ENCODE measurements at regions not wholly inside any gene's neighbourhood (a gene's known extent, or its start where the extent isn't known, plus 50 kb on each side); places are given as distances from the start of the nearest gene placed in this dataset.
A peak's percentile ranks its signal among the peaks of the same experiment; 100 is the strongest.
"Not testable (repeated sequence)": the region's sequence is repeated elsewhere in the genome, so short reads cannot be mapped to it uniquely, and the experiment has no call there.

GRCh38 chr1:201639826-201640225, 100.9 kb downstream of the NAV1 start:
- no peaks in the 10 kb centered on the region for H3K27me3 ChIP-seq (ENCODE audit: control insufficient read depth in 1 of 2, insufficient read depth in 2 of 2, low read length in 2 of 2)
- no peaks in the 10 kb centered on the region for H3K9me3 ChIP-seq (ENCODE audit: low read length)
- H3K36me3 ChIP-seq (ENCODE audit: insufficient read depth, low read length), result peaks cover 4% of the 10 kb centered on the region
- no peak overlapping the region for H3K4me3 ChIP-seq (ENCODE audit: low read depth in 1 of 2, low read length in 2 of 2)
- H3K27ac ChIP-seq (ENCODE audit: low read depth, low read length), result no peak overlapping the region
- no peak overlapping the region for H3K9ac ChIP-seq (ENCODE audit: low read length)
- no peaks in the 10 kb centered on the region for H3K4me1 ChIP-seq (ENCODE audit: insufficient read depth, low read length)

- Histone ChIP-seq H3K4me3 (ENCODE audit: low read depth in 1 of 2, low read length in 2 of 2) (no peak overlapping the region), H3K9ac (ENCODE audit: low read length) (no peak overlapping the region), H3K27me3 (ENCODE audit: control insufficient read depth in 1 of 2, insufficient read depth in 2 of 2, low read length in 2 of 2) (no peaks in the 10 kb centered on the region), H3K9me3 (ENCODE audit: low read length) (no peaks in the 10 kb centered on the region), H3K4me1 (ENCODE audit: insufficient read depth, low read length) (no peaks in the 10 kb centered on the region), H3K36me3 (ENCODE audit: insufficient read depth, low read length) (peaks cover 4% of the 10 kb centered on the region), H3K27ac (ENCODE audit: low read depth, low read length) (no peak overlapping the region)
These were observed 101.7 kb downstream of the NAV1 start for GRCh38 chr1:201640624-201641023.

- Histone ChIP-seq H3K27ac (ENCODE audit: low read depth, low read length) (no peak overlapping the region), H3K9me3 (ENCODE audit: low read length) (no peaks in the 10 kb centered on the region), H3K27me3 (ENCODE audit: control insufficient read depth in 1 of 2, insufficient read depth in 2 of 2, low read length in 2 of 2) (no peaks in the 10 kb centered on the region), H3K4me3 (ENCODE audit: low read depth in 1 of 2, low read length in 2 of 2) (no peak overlapping the region), H3K4me1 (ENCODE audit: insufficient read depth, low read length) (no peaks in the 10 kb centered on the region), H3K9ac (ENCODE audit: low read length) (no peak overlapping the region), H3K36me3 (ENCODE audit: insufficient read depth, low read length) (peaks cover 4% of the 10 kb centered on the region)
These were observed 102.8 kb downstream of the NAV1 start for GRCh38 chr1:201641524-201642253.

- no peaks in the 10 kb centered on the region for H3K27me3 ChIP-seq (ENCODE audit: control insufficient read depth in 1 of 2, insufficient read depth in 2 of 2, low read length in 2 of 2)
- peaks cover under 1% of the 10 kb centered on the region for H3K4me1 ChIP-seq (ENCODE audit: insufficient read depth, low read length)
- no peaks in the 10 kb centered on the region for H3K9me3 ChIP-seq (ENCODE audit: low read length)
- H3K36me3 ChIP-seq (ENCODE audit: insufficient read depth, low read length), result no peaks in the 10 kb centered on the region
- H3K27ac ChIP-seq (ENCODE audit: low read depth, low read length), result no peak overlapping the region
- H3K4me3 ChIP-seq (ENCODE audit: low read depth in 1 of 2, low read length in 2 of 2), result no peak overlapping the region
- no peak overlapping the region for H3K9ac ChIP-seq (ENCODE audit: low read length)
These were observed 104.8 kb downstream of the NAV1 start for GRCh38 chr1:201643835-201644104.

GRCh38 chr1:201644197-201644596, 105.3 kb downstream of the NAV1 start:
- H3K27me3 ChIP-seq (ENCODE audit: control insufficient read depth in 1 of 2, insufficient read depth in 2 of 2, low read length in 2 of 2), result no peaks in the 10 kb centered on the region
- no peaks in the 10 kb centered on the region for H3K36me3 ChIP-seq (ENCODE audit: insufficient read depth, low read length)
- no peak overlapping the region for H3K4me3 ChIP-seq (ENCODE audit: low read depth in 1 of 2, low read length in 2 of 2)
- H3K4me1 ChIP-seq (ENCODE audit: insufficient read depth, low read length), result peaks cover 5% of the 10 kb centered on the region
- no peak overlapping the region for H3K9ac ChIP-seq (ENCODE audit: low read length)
- no peak overlapping the region for H3K27ac ChIP-seq (ENCODE audit: low read depth, low read length)
- H3K9me3 ChIP-seq (ENCODE audit: low read length), result no peaks in the 10 kb centered on the region

- H3K36me3 ChIP-seq (ENCODE audit: insufficient read depth, low read length); H3K9ac ChIP-seq (ENCODE audit: low read length); H3K9me3 ChIP-seq (ENCODE audit: low read length); H3K27ac ChIP-seq (ENCODE audit: low read depth, low read length); H3K4me3 ChIP-seq (ENCODE audit: low read depth in 1 of 2, low read length in 2 of 2); H3K27me3 ChIP-seq (ENCODE audit: control insufficient read depth in 1 of 2, insufficient read depth in 2 of 2, low read length in 2 of 2): not testable (repeated sequence)
- peaks cover 12% of the 10 kb centered on the region for H3K4me1 ChIP-seq (ENCODE audit: insufficient read depth, low read length)
These were observed 106.1 kb downstream of the NAV1 start for GRCh38 chr1:201645000-201645399.

- no peaks in the 10 kb centered on the region for H3K36me3 ChIP-seq (ENCODE audit: insufficient read depth, low read length)
- H3K9me3 ChIP-seq (ENCODE audit: low read length), result no peaks in the 10 kb centered on the region
- no peak overlapping the region for H3K4me3 ChIP-seq (ENCODE audit: low read depth in 1 of 2, low read length in 2 of 2)
- H3K9ac ChIP-seq (ENCODE audit: low read length), result no peak overlapping the region
- H3K27me3 ChIP-seq (ENCODE audit: control insufficient read depth in 1 of 2, insufficient read depth in 2 of 2, low read length in 2 of 2), result no peaks in the 10 kb centered on the region
- peaks cover 16% of the 10 kb centered on the region for H3K4me1 ChIP-seq (ENCODE audit: insufficient read depth, low read length)
- no peak overlapping the region for H3K27ac ChIP-seq (ENCODE audit: low read depth, low read length)
These were observed 107.0 kb downstream of the NAV1 start for GRCh38 chr1:201645956-201646355.

- no peaks in the 10 kb centered on the region for H3K36me3 ChIP-seq (ENCODE audit: insufficient read depth, low read length)
- no peak overlapping the region for H3K27ac ChIP-seq (ENCODE audit: low read depth, low read length)
- H3K4me1 ChIP-seq (ENCODE audit: insufficient read depth, low read length), result peaks cover 19% of the 10 kb centered on the region
- H3K9ac ChIP-seq (ENCODE audit: low read length), result no peak overlapping the region
- H3K9me3 ChIP-seq (ENCODE audit: low read length), result no peaks in the 10 kb centered on the region
- no peaks in the 10 kb centered on the region for H3K27me3 ChIP-seq (ENCODE audit: control insufficient read depth in 1 of 2, insufficient read depth in 2 of 2, low read length in 2 of 2)
- H3K4me3 ChIP-seq (ENCODE audit: low read depth in 1 of 2, low read length in 2 of 2), result no peak overlapping the region
These were observed 107.6 kb downstream of the NAV1 start for GRCh38 chr1:201646411-201647022.

- Histone ChIP-seq H3K9ac (ENCODE audit: low read length) (no peak overlapping the region), H3K27me3 (ENCODE audit: control insufficient read depth in 1 of 2, insufficient read depth in 2 of 2, low read length in 2 of 2) (no peaks in the 10 kb centered on the region), H3K27ac (ENCODE audit: low read depth, low read length) (peak overlapping the region; percentile 21), H3K4me3 (ENCODE audit: low read depth in 1 of 2, low read length in 2 of 2) (no peak overlapping the region), H3K4me1 (ENCODE audit: insufficient read depth, low read length) (peaks cover 19% of the 10 kb centered on the region), H3K36me3 (ENCODE audit: insufficient read depth, low read length) (no peaks in the 10 kb centered on the region), H3K9me3 (ENCODE audit: low read length) (no peaks in the 10 kb centered on the region)
These were observed 108.2 kb downstream of the NAV1 start for GRCh38 chr1:201647094-201647493.

GRCh38 chr1:201647722-201648065, 108.8 kb downstream of the NAV1 start:
- Histone ChIP-seq H3K4me3 (ENCODE audit: low read depth in 1 of 2, low read length in 2 of 2) (peak overlapping the region in 1 of 2 donors; percentile 51), H3K9me3 (ENCODE audit: low read length) (no peaks in the 10 kb centered on the region), H3K36me3 (ENCODE audit: insufficient read depth, low read length) (no peaks in the 10 kb centered on the region), H3K9ac (ENCODE audit: low read length) (no peak overlapping the region), H3K27ac (ENCODE audit: low read depth, low read length) (no peak overlapping the region), H3K27me3 (ENCODE audit: control insufficient read depth in 1 of 2, insufficient read depth in 2 of 2, low read length in 2 of 2) (no peaks in the 10 kb centered on the region), H3K4me1 (ENCODE audit: insufficient read depth, low read length) (peaks cover 19% of the 10 kb centered on the region)

- H3K36me3 ChIP-seq (ENCODE audit: insufficient read depth, low read length), result no peaks in the 10 kb centered on the region
- peak overlapping the region; percentile 41 for H3K27ac ChIP-seq (ENCODE audit: low read depth, low read length)
- H3K9me3 ChIP-seq (ENCODE audit: low read length), result no peaks in the 10 kb centered on the region
- no peaks in the 10 kb centered on the region for H3K27me3 ChIP-seq (ENCODE audit: control insufficient read depth in 1 of 2, insufficient read depth in 2 of 2, low read length in 2 of 2)
- no peak overlapping the region for H3K9ac ChIP-seq (ENCODE audit: low read length)
- H3K4me1 ChIP-seq (ENCODE audit: insufficient read depth, low read length), result peaks cover 19% of the 10 kb centered on the region
- H3K4me3 ChIP-seq (ENCODE audit: low read depth in 1 of 2, low read length in 2 of 2), result peak overlapping the region; percentile 33 to 75
These were observed 109.4 kb downstream of the NAV1 start for GRCh38 chr1:201648066-201648906.
